ENCODE measurements at regions not wholly inside any gene's neighbourhood (a gene's known extent, or its start where the extent isn't known, plus 50 kb on each side); places are given as distances from the start of the nearest gene placed in this dataset.

GRCh38 chr10:16260388-16260787 lies 176.4 kb upstream of the PTER start:
- Mint-ChIP-seq H3K27ac (ENCODE audit: unreplicated experiment) (no peak overlapping the region), H3K4me3 (ENCODE audit: unreplicated experiment) (no peak overlapping the region), H3K36me3 (ENCODE audit: unreplicated experiment) (no peaks in the 10 kb centered on the region), H3K4me1 (ENCODE audit: unreplicated experiment) (no peaks in the 10 kb centered on the region), H3K9me3 (ENCODE audit: unreplicated experiment) (no peaks in the 10 kb centered on the region), H3K27me3 (ENCODE audit: unreplicated experiment) (no peaks in the 10 kb centered on the region)
- no peak for DNase-seq (ENCODE audit: extremely low spot score, unreplicated experiment)
- TF ChIP-seq CTCF (IDR thresholded peaks at IDR 0.05) = no peak

DNA sequence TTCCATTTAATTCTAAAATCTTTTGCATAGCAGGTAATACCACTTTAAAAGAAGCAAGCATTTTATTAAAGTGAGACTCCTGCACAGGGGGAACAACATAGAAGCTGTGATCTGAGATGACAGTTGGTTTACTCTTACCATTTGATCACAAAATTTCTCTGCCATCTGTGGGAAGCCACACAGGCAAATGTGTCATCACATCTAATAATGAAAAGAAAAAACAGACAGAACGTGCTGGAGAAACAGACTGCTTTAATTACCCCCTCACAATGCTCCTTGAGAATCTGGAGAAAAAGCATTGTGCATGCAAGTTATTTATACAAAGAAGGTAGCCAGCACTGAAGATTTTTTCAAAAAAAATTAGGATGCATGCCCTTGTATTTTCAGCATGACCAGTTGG lies 165.2 kb upstream of the PTER start:
- Mint-ChIP-seq H3K27me3 (ENCODE audit: unreplicated experiment) (no peaks in the 10 kb centered on the region), H3K9me3 (ENCODE audit: unreplicated experiment) (peaks cover 5% of the 10 kb centered on the region), H3K4me1 (ENCODE audit: unreplicated experiment) (no peaks in the 10 kb centered on the region), H3K4me3 (ENCODE audit: unreplicated experiment) (no peak overlapping the region), H3K27ac (ENCODE audit: unreplicated experiment) (no peak overlapping the region), H3K36me3 (ENCODE audit: unreplicated experiment) (no peaks in the 10 kb centered on the region)
- DNase-seq (ENCODE audit: extremely low spot score, unreplicated experiment) = no peak
- TF ChIP-seq CTCF (IDR thresholded peaks at IDR 0.05) = no peak

DNA sequence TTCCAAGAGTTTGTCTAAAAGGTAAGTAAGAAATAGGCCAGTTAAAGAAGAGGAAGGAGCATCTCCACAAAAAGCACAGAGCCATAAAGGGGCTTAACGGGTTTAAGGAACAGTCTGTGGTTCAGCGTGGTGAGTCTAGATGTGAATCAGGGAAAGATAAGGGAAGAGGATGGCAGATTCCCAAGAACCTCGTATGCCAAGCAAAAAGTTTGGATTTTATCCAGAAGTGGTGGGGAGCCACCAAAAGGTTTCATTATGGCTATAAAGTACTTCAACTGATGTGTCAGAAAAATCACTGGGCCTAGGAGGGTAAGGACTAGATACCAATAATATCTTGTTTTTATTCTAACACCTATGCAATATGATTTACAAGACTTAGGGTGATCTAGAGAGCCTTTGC lies 161.9 kb upstream of the PTER start:
- Mint-ChIP-seq H3K36me3 (ENCODE audit: unreplicated experiment) (no peaks in the 10 kb centered on the region), H3K4me3 (ENCODE audit: unreplicated experiment) (no peak overlapping the region), H3K9me3 (ENCODE audit: unreplicated experiment) (peaks cover 6% of the 10 kb centered on the region), H3K4me1 (ENCODE audit: unreplicated experiment) (no peaks in the 10 kb centered on the region), H3K27me3 (ENCODE audit: unreplicated experiment) (no peaks in the 10 kb centered on the region), H3K27ac (ENCODE audit: unreplicated experiment) (no peak overlapping the region)
- no peak for TF ChIP-seq CTCF (IDR thresholded peaks at IDR 0.05)
- no peak for DNase-seq (ENCODE audit: extremely low spot score, unreplicated experiment)

DNA sequence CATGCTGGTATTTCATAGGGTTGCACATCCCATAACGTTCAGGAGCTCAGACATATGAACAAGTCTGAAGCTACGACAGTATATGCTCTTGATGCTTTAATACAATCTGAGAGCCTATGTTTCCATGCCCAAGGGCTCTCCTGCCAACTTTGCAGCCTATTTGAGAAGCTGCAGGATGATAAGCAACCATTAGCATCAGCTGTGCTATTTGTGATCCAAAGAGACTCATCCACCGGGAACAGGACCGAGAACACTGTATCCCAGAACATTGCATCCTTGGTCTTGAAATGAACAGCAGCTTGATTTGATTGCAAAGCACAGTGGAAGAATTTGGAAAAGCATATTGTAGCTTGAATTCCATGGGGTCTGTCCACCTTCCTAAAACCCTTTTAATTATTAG lies 156.2 kb upstream of the PTER start:
- no peak for TF ChIP-seq CTCF (IDR thresholded peaks at IDR 0.05)
- H3K36me3 Mint-ChIP-seq (ENCODE audit: unreplicated experiment) = no peaks in the 10 kb centered on the region
- no peak overlapping the region for H3K4me3 Mint-ChIP-seq (ENCODE audit: unreplicated experiment)
- H3K27me3 Mint-ChIP-seq (ENCODE audit: unreplicated experiment) = no peaks in the 10 kb centered on the region
- H3K4me1 Mint-ChIP-seq (ENCODE audit: unreplicated experiment) = no peaks in the 10 kb centered on the region
- H3K9me3 Mint-ChIP-seq (ENCODE audit: unreplicated experiment) = peaks cover 6% of the 10 kb centered on the region
- DNase-seq (ENCODE audit: extremely low spot score, unreplicated experiment) = no peak
- no peak overlapping the region for H3K27ac Mint-ChIP-seq (ENCODE audit: unreplicated experiment)

GRCh38 chr10:16292366-16292765 lies 144.4 kb upstream of the PTER start:
- Mint-ChIP-seq H3K27ac (ENCODE audit: unreplicated experiment) (no peak overlapping the region), H3K36me3 (ENCODE audit: unreplicated experiment) (no peaks in the 10 kb centered on the region), H3K4me1 (ENCODE audit: unreplicated experiment) (no peaks in the 10 kb centered on the region), H3K4me3 (ENCODE audit: unreplicated experiment) (no peak overlapping the region), H3K9me3 (ENCODE audit: unreplicated experiment) (peaks cover 2% of the 10 kb centered on the region), H3K27me3 (ENCODE audit: unreplicated experiment) (peaks cover 5% of the 10 kb centered on the region)
- DNase-seq (ENCODE audit: extremely low spot score, unreplicated experiment) = no peak
- no peak for TF ChIP-seq CTCF (IDR thresholded peaks at IDR 0.05)

Measured in osteocyte (in vitro differentiated cells).